ENCODE measurements at regions not wholly inside any gene's neighbourhood (a gene's known extent, or its start where the extent isn't known, plus 50 kb on each side); places are given as distances from the start of the nearest gene placed in this dataset.
"Not testable (repeated sequence)": the region's sequence is repeated elsewhere in the genome, so short reads cannot be mapped to it uniquely, and the experiment has no call there.

DNA sequence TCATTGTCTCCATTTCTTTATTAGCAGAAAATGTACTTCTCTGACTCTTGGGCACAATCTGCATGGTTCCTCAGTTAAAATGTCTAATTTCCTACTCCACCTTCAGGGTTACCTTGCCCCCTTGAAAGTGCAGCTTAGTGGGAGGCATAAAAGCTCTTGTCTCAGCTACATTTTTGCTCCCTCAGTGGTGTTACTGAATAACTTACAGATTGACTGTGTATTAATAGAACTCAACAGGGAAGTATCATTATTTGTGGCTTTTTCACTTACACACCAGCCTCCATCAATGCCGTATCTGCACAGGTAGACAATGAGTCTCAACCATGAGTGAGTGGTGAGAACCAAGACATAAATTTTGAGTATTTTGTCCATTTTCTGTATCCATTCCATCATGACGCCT is 456.2 kb upstream of the MIR17HG start:
- no peak for DNase-seq (ENCODE audit: low read depth in 4 of 4, low spot score in 2 of 4)

DNA sequence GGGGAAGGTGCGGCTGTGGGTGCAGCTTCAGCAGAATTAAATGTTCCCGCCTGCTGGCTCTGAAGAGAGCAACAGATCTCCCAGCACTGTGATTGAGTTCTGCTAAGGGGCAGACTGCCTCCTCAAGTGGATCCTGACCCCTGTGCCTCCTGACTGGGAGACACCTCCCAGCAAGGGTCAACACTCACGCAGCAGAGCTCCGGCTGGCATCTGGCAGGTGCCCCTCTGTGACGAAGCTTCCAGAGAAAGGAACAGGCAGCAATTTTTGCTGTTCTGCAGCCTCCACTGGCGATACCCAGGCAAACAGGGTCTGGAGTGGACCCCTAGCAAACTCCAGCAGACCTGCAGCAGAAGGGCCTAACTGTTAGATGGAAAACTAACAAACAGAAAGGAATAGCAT is 454.3 kb upstream of the MIR17HG start:
- DNase-seq (ENCODE audit: low read depth in 4 of 4, low spot score in 2 of 4) = not testable (repeated sequence)

DNA sequence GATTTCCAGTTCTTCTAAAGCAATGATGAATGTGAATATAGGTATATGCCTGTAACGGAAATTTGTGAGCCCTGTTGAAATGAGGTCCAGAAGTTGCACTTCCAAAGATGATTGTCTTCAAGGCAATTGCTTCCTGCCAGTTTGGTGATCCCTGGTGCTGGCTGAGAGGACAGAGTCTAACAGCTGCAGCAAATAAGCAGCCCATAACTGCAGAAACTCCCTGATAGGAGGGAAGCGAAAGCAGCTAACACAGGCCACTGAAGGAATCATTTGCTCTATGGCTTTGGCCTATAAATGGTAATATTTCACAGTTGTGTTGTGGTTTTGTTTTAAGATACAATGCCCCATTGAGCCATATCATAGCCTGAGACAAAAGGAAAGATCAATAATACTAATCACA is 451.5 kb upstream of the MIR17HG start:
- no peak for DNase-seq (ENCODE audit: low read depth in 4 of 4, low spot score in 2 of 4)

DNA sequence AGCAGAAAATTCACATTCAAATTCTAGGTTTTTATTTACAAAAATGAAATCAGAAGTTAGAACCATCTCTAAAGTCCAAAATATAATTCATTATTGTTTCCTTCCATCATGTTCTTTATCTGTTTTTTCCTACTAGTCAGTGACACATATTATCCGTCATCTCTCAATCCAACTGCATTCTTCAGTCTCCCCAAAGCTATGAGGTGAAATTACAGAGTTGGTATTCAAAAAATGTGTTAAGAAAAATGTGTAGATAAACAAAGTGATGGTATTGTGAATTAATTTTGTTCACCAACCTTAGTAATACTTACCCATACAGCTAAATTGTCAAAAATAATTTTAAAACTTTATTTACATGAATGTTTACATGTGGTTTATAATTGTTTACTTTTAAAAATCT is 448.7 kb upstream of the MIR17HG start:
- DNase-seq (ENCODE audit: low read depth in 4 of 4, low spot score in 2 of 4) = no peak

DNA sequence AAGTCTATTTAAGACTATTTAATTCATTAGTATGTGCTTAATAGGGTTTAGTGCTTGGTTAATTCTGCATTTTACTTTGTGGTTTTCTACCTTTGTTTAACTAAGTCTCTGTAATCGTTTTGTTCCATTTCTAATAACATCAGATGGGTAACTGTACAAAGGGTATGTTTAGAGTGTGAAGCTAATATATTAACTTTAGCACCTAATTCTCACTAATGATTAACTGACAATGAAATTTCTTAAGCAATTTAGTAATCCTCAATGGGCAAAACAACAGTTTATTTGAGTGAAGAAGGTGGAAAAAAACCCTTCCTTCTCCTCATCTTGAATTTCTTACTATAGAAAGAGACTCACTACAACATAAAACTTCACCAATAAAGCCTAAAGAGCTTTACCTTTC is 448.1 kb upstream of the MIR17HG start:
- no peak for DNase-seq (ENCODE audit: low read depth in 4 of 4, low spot score in 2 of 4)

DNA sequence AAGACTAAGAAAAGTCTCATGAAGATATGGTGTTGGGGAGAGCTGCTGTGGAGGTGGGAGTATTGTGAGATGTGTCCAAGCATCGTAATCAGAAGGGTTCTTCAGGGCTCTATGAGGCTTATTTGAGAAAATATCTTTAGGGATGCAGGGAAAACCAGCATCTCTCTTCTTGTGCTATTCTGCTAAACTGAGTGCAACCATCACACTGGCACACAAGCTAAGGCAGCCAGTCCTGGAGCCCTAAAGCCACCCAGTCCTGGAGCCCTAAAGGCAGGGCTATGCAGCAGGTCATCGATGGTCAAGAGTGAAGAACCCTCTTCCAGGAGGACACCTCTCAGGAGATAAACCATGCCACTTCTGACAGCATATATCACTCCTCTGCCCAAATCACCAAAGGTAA is 445.2 kb upstream of the MIR17HG start:
- DNase-seq (ENCODE audit: low read depth in 4 of 4, low spot score in 2 of 4) = no peak

DNA sequence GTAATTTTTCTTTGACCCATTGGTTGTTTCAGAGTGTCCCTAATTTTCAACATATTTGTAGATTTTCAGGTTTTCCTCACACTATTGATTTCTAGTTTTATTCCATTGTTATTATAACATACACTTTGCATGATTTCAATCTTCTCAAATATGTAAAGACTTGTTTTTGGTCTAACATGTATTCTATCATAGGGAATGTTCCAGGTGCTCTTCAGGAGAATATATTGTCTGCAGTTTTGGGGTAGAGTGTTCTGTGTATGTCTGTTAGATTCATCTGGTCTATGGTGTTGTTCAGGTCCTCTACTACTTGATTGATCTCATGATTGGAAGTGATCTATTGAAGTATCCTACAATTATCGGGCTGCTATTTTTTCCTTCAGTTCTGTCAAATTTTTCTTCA is 440.9 kb upstream of the MIR17HG start:
- no peak for DNase-seq (ENCODE audit: low read depth in 4 of 4, low spot score in 2 of 4)

DNA sequence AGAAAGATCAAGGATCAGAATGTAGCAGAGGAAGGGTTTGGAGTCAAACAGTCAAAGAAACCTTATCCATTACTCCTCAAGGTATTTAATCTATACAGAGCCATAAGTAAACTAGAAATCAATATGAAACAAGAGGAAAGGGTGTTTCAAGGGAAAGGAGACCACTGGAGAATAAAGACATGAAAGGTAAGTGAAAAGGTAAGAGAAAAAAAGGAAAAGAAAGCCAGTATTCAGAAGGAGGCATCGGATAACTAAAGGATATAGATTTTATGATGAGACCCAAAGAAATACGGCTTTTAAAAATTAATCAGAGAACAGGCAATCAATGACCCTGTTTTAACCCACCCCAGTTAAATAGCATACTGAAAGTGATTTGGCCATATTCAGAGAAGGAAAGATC is 438.7 kb upstream of the MIR17HG start:
- no peak for DNase-seq (ENCODE audit: low read depth in 4 of 4, low spot score in 2 of 4)

DNA sequence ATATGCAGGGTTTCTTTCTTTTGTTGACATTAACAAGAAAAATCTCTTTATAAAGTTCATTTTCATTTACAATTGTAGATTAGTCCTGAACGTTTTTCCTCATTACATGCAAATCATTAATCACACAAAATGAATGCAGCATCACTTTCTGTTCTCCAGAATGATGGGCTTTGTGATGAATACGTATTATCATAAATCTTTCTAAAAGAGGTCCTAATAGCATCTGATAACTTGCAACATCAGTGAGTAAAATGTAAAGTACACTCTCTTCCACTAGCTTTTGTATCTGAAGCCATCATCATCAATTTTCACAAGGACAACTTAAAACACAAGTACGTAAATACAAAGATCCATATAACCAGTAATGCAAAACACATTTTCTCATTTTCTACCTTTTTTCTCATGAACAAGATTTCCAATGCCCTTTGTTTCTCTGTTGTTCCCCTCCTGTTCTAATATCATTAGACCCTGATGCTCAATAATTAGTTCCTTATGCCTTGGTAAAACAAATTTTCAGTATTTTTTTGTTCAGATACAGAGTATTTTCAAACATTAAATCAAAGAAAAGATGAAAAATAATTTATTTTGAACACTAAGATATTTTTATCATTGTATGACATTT is 437.4 kb upstream of the MIR17HG start:
- no peak for DNase-seq (ENCODE audit: low read depth in 4 of 4, low spot score in 2 of 4)

DNA sequence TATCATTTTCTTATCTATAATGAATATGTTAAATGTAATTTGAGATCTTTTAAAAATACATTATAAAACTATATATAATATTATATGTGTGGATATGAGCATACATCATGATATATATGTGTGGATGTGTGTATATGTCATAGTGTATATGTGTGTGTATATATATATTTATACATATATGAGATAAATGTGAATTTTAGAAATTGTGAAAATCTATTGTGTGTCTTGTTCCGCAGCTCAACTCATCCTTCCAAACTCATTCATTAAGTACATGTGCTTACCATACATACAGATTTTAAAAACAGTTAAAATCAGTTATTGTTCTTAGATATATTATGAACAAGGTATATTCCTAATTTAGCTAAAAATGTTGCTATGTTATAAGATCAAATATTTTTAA is 435.2 kb upstream of the MIR17HG start:
- DNase-seq (ENCODE audit: low read depth in 4 of 4, low spot score in 2 of 4) = no peak

DNA sequence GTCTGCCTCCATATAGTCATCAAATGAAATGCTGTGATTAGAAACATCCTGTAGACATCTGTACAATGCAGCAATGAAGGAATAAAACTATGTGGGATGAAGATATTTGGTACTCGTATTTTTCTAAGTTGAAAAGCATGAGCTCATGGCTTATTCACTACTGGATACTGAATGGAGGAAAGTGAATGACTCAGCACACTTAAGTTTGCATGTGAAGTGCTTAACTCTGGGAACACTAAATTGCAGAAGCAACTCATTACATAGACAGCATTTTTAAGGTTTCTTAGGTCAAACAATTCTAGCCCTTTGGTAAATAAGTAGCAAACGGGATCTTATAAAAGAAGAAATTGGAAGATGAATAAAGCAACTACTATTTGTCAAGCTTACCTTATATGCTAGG is 429.0 kb upstream of the MIR17HG start:
- DNase-seq (ENCODE audit: low read depth in 4 of 4, low spot score in 2 of 4) = no peak

DNA sequence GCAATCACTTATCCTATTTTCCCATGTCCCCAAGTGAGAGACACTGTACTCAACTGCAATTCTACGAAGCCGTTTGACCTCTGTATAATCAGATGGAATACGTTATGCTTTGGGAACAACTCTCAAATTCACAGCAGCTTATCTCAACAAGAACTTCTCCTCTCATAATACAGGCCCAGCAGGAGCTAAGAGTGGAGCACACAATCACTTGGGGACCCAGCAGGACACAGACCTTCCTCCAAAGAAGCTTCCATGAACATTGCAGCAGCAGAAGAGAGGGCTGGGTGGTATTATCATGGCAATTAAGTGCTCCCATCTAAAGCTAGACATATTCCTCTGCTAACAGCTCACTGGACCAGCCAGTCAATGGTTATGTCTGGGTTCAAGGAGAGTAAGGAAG is 428.3 kb upstream of the MIR17HG start:
- DNase-seq (ENCODE audit: low read depth in 4 of 4, low spot score in 2 of 4) = no peak

DNA sequence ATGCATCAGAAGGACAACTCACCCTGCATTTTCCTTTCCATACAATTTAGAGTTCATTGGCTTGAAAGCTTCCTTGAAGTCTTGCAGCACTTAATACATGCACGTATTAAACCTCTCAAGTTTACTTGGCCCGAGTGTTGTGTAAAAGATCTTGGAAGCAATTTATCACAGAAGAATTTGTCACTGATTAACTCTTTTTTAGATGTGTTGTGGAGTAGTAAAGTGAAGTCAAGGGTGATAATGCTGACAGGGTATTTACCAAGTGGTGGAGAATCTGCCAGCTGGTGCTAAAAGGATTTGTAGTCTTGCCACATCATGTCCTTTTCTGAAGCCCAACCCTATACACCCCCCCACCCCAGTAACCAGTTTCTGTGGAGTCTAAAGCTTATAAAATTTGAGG is 421.0 kb upstream of the MIR17HG start:
- DNase-seq (ENCODE audit: low read depth in 4 of 4, low spot score in 2 of 4) = peak in 1 of 4 donors; percentile 16

DNA sequence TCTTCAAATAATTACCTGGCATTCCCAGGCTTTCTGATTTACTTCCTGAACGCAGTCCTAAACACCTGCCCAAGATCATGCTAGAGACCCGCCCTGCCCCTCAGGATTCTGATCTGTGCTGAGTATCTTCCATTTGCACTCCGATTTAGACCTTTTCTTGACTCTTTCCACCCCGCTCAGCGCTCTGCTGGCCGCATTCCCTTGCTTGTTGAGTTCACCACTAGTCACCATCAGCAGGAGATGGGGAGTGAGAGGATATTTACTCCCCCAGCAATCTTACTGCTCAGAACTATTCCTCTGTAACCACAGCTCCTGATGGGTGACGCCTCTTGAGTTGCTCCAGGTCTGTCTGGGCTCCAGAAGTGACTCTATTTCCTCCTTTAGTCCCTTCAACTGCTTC is 419.4 kb upstream of the MIR17HG start:
- no peak for DNase-seq (ENCODE audit: low read depth in 4 of 4, low spot score in 2 of 4)

DNA sequence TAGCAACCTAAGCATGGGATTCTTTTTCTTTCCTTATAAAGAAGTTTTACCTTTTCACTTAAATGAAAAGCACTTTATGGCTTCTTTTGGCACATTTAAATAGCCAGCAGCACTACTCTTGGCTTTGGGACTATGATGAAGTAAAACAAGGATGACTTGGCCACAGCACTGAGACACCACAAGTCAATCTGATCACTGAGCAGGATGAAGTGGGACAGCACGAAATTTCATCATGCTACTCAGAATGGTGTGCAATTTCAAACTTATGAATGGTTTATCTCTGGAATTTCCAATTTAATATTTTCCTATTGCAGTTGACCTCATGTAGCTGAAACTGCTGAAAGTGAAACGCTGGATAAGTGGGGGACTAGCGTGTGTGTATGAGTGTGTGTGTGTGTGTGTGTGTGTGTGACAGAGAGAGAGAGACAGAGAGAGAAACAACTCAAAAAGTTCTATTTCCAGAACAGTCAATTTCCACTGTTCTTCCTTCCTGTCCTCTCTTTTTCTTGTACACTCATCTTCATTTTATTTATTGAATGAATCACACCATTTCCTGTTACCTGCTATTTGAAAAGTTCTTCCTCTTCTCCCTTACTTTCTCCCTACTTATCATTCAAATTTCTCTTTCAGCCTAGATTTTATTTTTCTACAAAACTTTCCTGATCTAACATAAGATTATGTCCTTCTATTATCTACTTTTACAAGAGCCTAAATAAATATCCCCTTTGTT is 414.2 kb upstream of the MIR17HG start:
- DNase-seq (ENCODE audit: low read depth in 4 of 4, low spot score in 2 of 4) = no peak

DNA sequence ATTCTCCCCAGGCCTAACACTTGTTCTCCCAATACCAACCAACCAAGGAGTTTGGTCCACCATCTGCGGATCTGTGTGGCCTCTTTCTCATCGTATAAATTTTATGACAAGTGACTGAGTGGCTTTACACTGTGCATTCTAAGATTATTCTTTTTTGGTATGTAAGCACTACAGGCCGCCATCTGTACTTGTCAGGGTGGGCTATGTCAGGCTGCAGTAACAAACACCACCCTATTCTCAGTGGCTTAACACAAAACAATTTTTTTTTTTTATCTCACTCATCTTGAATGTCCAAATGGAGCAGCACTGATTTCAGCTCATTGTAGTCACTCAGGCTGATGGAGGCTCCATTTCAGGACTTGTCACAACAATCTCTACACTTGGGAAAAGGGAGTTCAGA is 412.7 kb upstream of the MIR17HG start:
- DNase-seq (ENCODE audit: low read depth in 4 of 4, low spot score in 2 of 4) = no peak

DNA sequence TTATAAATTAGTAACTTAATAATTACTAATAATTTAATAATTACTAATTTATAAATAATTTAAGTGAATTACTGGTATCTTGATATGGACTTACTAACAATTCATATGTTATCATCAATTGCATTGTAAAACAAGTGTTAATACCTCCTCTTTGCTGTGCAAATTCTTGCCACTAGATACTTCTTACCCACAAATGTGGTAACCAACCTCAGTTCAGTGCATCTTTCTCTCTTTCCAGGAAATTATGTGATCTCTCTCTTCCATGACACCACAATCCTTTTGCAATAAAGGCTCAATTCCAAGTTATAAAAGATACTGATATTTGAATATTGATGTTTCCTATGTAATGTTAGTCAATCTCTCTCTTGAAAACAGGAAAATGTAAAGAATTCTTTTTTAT is 408.6 kb upstream of the MIR17HG start:
- DNase-seq (ENCODE audit: low read depth in 4 of 4, low spot score in 2 of 4) = no peak

DNA sequence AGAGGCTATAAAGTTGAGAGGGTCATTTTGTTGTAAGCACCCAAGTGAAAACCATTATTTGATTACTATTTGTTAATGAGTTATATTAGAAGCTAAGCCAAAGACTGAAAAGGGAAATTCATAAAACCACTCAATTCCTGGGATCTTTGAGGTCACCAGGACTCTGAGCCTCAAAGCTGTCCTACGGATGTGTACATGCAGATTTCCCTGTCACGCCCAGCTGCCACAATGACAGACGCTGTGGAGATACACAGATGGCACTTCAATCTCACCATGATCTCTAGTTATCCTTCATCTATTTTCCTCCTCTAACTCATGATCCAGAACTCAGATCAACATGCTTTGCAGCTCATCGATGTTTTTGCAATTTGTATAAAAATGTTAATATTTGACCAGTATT is 403.5 kb upstream of the MIR17HG start:
- DNase-seq (ENCODE audit: low read depth in 4 of 4, low spot score in 2 of 4) = no peak

DNA sequence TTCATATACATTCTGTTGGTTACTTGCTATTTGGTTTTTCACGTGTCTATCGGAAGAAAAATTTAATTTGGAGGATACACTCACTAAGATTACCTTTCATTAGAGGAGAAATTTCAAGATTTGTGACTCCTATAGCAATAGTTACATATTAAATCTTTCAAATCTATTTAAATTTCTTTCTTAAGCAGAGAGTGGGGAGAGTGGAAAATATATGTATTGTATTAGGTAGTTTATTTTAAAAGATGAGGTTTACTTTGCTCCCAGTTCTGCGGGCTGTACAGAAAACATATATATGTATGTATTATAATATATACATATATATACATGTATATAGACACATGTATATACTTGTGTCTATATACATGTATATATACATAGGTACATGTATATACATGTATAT is 402.3 kb upstream of the MIR17HG start:
- not testable (repeated sequence) for DNase-seq (ENCODE audit: low read depth in 4 of 4, low spot score in 2 of 4)

DNA sequence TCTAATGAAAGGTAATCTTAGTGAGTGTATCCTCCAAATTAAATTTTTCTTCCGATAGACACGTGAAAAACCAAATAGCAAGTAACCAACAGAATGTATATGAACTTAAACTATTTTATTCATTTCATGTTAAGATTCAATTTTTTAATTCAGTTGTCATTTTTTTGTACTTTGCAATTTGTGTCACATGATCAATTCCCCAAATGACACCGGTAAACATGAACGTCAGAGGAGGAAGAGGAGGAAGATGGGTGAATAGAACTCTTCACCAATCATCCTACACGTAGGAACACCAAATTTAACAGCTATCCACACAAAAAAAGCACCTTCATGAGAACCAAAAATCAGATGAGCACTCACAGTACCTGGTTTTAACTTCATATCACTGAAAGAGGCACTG is 401.4 kb upstream of the MIR17HG start:
- DNase-seq (ENCODE audit: low read depth in 4 of 4, low spot score in 2 of 4) = not testable (repeated sequence)

DNA sequence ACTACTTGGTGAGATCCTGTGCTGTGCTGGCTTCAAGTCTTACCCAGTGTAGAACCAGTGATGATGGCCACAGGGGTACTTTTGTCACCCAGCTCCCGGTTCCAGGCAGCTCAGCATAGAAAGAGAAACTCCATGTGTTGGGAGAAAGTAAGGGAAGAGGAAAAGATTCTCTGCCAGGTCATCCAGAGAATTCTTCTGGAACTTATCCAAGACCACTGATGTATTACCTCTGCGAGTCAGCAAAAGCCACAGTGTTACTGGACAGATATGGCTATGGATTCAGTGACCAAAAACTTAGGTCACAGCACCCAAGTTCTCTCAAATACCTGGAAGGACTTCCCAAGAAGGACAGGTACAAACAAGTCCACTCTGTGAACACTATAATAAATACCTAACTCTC is 399.5 kb upstream of the MIR17HG start:
- DNase-seq (ENCODE audit: low read depth in 4 of 4, low spot score in 2 of 4) = no peak

DNA sequence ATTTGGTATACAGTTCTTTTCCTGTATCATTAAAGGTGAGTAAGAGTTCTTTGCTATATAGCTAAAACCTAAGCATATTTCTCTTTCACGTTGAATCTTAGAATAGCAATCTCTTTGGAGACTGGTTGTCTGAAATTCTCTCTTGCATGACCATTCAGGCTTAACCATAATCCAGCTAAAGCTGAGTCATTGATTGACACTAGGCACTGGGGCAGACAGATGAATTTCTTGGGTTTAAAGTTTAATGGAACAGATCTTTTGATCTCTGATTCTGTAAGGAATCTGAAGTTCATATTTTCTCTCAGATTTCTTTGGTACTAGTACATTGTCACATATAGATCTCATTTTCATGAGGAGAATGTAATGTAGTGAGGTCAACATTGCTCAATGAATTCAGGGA is 397.3 kb upstream of the MIR17HG start:
- DNase-seq (ENCODE audit: low read depth in 4 of 4, low spot score in 2 of 4) = no peak

DNA sequence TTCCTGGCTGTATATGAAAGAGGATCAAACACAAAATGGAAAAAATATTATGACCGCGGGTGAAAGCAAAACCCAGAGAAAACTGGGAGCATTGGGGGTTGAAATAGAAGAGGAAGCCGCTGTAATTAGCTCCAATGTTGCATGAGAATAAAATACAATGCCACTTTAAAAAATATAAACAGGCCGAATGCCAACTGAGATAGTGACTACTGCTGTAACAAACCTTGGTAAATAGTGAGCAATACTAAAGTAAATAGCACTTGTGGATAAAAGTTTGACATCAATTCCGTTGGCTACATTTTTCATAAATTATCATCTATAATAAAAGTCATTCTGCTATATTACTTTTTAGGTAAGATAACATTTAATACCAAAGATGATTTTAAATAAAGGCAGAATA is 395.8 kb upstream of the MIR17HG start:
- no peak for DNase-seq (ENCODE audit: low read depth in 4 of 4, low spot score in 2 of 4)

All from left renal cortex interstitium (tissue), 4 donors.